HG02885 (cell line): ENCODE measurements at regions not wholly inside any gene's neighbourhood (a gene's known extent, or its start where the extent isn't known, plus 50 kb on each side); places are given as distances from the start of the nearest gene placed in this dataset.
"Not testable (repeated sequence)": the region's sequence is repeated elsewhere in the genome, so short reads cannot be mapped to it uniquely, and the experiment has no call there.

Experiments
- ATAC-seq: cut with Tn5 transposase; IDR thresholded peaks from one replicate; pipeline ENCODE4 v1.9.1; 2021; ENCODE audit warnings: mild to moderate bottlenecking; ENCODE audit not compliant: unreplicated experiment, poor library complexity

DNA sequence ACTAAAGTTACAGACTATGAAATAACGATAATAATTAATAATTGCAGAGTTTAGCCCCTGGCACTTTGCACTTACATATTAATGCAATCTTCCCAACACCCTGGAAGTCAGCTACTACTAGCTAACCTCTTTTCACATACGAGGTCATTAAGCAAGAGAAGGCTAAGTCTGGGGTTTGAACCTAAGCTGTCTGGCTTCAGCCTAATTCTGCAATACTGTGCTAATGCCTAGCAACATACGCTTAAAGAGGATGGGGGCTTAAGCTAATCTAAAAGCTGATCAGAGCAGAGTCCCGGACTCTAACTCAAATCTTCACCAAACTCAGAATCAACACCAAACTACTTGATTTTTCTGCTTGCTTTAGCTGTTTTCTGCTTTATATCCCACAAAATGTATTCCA is 168.7 kb upstream of the GNAI1 start:
- ATAC-seq, result no peak

DNA sequence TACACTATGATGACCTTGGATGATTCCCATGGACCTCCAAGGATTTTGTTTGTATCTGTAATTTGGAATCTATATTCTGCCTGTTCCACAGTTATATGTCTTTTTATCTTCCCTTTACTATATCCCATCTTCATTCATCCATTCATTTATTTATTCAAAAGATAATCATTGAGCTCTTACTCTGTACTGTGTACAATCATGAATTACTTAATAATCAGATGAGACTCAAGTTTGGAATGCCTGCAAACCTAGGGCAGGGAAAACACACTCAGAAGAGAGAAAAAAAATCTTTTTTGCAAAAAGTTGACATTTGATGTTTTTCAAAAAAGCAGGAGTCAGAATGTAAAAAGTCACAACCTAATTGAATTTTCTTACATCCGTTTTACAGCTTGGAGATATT is 170.2 kb upstream of the GNAI1 start:
- ATAC-seq, result no peak

DNA sequence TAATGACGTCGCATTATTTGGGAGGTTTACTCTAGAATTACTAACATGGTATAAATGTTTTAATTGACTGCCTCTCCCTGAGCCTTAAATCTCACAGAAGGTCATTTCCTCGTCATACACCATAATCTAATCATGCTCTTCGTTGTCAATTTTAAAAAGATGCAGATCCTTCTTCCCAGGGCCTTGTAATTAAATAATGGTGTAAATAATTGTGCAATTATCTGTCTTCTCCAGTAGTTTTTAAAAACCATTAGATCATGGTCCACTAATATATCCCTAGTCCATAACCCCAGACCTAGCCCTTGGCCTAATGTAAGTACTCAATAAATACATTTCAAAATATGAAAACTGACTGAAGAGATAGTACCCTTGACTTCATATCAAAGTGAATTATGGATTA is 181.5 kb upstream of the GNAI1 start:
- no peak for ATAC-seq

DNA sequence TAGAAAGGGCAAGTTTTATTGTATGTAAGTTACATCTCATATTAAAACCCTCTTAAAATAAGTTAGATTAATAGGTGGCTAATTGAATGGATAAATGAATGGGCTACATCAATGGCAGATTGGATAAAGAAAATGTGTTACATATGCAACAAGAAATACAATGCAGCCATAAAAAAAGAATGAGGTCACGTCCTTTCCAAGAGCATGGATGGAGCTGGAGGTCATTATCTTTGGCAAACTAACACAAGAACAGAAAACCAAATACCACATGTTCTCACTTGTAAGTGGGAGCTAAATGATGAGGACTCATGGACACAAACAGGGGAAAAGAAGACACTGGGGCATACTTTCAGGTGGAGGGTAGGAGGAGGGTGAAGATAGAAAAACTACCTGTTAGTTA is 182.2 kb upstream of the GNAI1 start:
- ATAC-seq, result no peak

DNA sequence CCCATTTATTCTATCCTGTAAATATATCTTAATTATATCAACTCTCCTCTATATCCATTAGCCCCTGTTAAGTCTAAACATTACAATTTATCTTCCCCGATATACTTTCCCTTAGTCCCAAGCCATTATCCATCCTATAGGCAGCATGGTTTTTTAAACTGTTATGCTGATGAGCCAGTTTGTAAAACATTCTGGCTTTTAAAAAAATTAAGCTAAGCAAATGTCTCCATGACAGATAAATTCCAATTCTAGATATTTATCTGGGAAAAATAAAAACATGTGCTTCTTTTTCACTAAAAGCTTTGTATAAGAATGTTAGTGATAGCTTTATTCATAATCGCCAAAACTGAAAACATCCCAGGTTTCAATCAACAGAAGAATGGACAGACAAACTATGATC is 183.2 kb upstream of the GNAI1 start:
- ATAC-seq, result no peak

DNA sequence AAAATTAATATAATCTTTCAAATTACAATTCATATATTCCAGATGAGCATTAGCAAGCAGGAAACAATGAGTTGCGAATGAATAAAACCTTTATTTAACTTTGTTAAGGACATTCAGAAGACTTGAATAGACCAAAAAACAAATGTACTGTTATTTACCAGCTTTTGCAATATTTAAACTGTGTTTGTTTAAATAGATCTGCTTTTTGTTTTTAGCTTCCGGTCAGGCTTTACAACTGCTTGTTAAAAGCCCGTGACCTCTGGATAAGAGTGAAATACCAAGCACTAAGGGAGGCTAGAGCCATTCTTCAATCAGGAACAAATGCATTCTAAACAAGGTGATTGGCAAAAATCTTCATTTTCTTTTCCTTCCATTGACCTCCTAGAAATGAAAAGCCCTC is 184.9 kb upstream of the GNAI1 start:
- no peak for ATAC-seq

DNA sequence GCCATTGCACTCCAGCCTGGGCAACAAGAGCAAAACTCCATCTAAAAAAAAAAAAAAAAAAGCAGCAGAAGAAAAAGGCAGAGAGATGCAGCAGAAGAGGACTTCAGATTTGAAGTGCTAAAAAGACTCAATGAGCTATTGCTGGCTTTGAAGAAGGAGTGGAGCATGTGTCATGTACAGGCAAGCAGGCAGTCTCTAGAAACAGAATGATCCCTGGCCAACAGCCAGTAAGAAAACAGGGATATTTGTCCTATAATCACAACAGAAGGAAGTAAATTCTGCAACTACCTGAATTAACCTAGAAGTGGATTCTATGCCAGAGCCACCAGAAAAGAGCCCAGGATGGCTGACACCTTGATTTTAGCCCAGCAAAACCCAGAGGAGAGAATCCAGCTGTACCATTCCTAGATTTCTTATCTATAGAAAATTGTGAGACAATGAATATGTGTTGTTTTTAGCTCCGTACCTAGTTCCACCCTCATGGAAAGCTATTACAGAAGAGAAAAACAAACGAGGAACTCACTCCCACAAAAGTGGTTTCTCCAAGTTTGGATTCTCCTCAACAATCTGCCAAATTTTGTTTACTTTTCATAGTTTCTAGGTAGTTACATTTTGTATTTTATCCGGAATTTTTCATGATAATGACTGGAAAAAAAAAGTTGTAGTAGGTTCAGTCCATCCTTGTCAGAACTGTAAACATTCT is 198.2 kb upstream of the GNAI1 start:
- ATAC-seq, result no peak

DNA sequence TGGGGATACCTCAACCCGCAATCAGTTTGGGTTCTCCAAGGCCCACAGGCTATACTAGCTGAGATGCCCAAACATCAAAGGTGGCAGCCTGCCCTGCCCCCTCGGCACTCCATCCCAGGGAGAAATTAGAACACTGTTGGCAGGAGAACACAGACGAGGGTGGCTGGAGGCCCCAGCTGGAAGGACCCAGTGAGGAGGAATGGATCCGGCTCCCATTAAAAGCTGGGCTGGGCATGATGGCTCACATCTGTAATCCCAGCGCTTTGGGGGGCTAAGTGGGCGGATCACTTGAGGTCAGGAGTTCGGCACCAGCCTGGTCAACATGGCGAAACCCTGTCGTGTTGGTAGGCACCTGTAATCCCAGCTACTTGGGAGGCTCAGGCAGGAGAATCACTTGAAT is 199.9 kb upstream of the GNAI1 start:
- ATAC-seq, result no peak

DNA sequence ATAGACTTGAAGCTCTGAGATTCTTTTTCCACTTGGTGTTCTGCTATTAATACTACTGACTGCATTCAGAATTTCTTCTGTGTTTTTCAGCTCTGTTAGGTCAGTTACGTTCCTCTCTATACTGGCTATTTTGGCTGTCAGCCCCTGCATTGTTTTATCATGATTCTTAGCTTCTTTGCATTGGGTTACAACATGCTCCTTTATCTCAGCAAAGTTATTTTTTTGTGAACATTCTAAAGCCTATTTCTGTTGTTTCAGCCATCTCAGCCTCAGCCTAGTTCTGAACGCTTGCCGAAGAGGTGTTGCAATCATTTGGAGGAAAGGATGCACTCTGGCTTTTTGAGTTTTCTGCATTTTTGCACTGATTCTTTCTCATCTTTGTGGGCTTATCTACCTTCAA is 201.5 kb upstream of the GNAI1 start:
- no peak for ATAC-seq

DNA sequence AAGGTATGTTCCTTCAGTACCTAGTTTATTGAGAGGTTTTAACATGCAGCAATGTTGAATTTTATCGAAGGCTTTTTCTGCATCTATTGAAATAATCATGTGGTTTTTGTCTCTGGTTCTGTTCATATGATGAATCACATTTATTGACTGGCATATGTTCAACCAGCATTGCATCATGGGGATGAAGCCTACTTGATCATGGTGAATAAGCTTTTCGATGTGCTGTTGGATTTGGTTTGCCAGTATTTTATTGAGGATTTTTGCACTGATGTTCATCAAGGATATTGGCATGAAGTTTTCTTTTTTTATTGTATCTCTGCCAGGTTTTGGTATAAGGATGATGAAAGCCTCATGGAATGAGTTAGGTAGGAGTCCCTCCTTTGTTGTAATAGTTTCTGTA is 204.0 kb upstream of the GNAI1 start:
- no peak for ATAC-seq

DNA sequence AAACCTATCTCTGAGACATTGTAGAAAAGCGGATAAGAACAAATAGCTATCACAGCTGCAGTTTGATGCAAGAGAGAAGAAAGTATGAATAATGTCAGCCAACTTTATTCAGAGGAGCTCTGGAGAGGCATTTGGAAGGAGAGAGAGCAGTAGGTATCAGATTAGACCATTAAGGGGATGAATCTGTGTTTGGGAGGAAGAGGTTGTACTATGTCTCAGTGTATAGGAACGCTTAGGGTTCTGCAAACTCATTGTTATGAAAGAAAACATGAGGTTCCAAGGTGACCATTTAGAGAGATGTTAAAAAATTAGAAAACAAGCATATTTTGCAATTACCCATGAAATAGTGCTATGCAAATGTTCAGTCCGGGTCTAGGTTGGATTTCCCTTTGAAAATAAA is 207.5 kb upstream of the GNAI1 start:
- ATAC-seq, result no peak

DNA sequence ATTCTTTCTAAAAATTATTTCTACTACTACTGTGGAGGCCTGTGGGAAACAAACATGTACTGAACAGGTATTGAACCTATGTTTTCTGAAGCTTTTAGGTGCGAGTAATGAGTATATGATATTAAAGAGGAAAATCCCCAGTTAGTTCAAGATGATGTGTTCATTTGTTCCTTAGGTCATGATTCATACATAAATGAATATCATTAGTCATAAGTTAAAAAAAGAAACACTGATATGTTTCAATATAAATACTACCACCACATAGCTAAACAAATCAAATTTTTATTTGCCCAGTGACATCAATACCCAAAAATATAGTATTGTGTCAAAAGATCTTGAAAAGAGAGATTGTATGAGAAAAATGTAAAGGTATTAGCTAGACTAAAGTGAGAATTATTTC is 210.7 kb upstream of the GNAI1 start:
- ATAC-seq, result no peak

DNA sequence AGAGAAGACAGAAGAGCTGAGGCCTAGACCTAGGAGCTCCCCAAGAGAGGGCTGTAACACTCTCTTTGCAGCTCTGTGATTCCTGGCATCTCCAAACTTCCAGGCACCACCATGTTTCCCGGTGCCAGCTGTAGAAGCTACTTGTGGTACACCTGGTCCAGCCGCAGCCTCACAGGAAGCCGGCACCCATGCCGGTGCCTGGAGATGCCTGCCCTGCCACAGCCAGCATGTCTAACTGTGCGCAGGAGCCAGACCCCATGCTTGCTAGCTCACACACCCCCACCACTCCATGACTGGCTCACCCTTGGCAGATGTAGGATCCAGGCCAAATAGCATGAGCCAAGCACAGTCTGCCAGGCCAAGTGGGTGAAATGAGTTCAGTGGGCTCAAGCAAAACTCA is 211.7 kb upstream of the GNAI1 start:
- ATAC-seq, result no peak

DNA sequence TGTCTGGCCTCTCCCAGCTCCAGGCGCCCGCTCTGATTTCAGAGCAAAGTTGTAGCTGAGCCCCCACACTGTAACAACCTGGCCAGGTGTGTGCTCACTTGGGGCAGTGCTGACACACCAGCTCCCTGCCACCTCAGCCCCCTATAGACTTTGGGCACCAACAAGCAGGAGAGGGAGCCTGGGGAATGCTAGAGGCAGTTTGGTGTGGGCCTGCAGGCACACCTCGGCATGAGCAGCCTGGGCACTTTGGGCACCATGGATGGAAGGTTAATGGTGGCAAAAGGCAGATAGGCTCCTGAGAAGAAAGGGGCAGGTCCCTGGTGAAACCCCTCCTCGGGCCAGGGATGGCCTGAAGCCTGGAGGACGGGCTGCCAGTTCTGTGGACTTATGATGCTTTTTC is 212.7 kb upstream of the GNAI1 start:
- no peak for ATAC-seq

DNA sequence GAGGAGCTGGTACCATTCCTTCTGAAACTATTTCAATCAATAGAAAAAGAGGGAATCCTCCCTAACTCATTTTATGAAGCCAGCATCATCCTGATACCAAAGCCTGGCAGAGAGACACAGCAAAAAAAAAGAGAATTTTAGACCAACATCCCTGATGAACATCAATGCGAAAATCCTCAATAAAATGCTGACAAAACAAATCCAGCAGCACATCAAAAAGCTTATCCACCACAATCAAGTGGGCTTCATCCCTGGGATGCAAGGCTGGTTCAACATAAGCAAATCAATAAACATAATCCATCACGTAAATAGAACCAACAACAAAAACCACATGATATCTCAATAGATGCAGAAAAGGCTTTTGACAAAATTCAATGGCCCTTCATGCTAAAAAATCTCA is 216.0 kb upstream of the GNAI1 start:
- not testable (repeated sequence) for ATAC-seq

DNA sequence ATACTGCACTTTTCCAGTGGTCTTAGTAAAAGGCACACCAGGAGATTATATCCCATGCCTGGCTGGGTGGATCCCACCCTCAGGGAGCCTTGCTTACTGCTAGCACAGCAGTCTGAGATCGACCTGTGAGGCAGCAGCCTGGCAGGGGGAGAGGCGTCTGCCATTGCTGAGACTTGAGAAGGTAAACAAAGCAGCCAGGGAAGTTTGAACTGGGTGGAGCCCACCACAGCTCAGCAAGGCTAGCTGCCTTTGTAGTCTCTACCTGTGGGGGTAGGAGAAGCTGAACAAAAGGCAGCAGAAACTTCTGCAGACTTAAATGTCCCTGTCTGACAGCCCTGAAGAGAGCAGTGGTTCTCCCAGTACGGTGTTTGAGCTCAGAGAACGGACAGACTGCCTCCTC is 219.3 kb upstream of the GNAI1 start:
- not testable (repeated sequence) for ATAC-seq

DNA sequence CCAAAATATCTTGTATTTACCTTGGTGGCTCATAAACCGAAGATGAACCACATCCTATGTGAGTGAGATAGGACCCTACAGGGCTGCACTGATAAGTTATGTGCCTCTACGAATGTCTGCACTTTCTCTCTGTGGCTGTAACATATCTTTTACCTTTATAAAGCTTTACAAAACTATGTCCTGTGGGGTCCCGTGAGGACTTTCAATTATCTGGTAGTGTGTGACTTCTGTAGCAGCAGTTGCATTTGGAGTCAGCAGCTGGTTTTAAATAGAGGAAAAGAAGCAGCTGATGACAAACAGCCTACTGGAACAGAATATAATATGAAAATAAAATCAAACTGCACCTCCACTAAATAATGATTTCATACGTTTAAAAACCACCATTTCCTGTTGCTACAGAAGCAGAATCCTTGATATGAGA is 222.4 kb upstream of the GNAI1 start:
- ATAC-seq, result no peak

DNA sequence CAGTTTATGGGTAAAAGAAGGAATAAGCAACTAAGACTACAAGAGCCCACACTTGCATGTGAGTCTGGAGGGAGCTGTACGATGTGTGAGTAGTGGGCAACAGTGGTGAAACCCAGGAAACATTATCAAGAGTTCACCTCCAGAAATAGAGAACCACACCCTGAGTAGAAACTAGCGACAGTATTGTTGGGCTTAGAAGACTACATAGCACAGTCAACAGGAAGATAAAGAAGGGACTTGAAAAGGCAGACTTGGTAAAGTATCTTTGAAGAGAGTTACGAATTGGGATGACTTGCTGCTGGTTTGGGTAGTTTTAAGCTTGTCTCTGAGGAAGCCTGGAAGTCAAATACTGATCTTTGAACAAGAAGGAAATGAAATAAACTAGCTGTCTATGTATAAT is 223.2 kb upstream of the GNAI1 start:
- no peak for ATAC-seq

DNA sequence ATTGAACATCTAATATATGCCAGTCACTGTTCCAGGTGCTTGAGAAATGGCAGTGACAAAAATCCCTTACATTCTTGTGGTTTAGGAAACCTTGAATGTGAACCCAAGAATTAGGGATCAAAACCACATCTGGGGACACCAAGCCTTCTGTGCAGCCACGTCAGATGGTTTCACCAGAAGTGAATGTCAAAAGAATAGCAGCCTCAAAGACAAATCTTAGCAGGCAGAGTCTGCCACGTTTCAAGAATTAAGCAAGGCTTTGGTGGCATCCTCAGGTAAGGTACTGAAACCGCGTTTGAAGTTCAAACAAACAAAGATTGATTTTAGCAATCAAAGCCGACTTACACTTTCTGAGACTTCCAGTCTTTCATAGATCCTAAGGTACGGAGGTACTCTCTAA is 225.5 kb upstream of the GNAI1 start:
- no peak for ATAC-seq

DNA sequence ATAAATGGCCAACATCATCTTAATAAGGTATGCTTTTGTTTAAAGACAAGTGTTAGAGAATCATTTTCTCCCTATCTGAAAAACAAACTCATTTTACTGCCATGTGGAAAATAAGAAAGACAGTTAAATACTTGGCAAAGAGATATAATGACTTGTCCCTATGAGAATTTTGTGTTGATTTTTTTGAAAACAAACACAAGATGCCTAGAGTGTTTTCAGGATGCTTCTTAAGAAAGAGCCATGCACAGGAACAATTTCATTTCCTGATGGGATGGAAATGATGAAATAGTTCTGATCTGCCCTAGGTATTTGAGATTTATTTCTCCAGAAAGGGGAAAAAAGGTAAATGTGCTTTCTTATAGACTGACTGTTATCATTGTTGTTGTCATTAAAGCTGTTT is 237.5 kb upstream of the GNAI1 start:
- no peak for ATAC-seq

DNA sequence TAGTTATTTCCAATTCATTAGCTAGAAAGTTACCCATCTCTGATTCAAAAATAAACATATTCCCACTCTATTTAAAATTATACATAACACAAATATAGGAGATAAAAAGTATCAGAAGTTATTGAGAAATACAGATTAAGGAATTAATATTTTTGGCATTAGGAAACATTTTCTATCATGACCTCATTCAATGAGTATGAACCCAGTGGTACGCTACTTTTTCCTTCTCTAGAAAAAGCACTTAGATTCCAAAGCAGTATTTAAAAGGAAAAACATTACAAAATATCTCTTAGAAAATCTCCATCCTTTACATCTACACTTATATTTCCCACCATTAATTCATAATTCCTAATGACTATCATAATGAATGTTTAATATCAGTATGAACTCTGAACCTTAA is 240.6 kb upstream of the GNAI1 start:
- ATAC-seq, result no peak

DNA sequence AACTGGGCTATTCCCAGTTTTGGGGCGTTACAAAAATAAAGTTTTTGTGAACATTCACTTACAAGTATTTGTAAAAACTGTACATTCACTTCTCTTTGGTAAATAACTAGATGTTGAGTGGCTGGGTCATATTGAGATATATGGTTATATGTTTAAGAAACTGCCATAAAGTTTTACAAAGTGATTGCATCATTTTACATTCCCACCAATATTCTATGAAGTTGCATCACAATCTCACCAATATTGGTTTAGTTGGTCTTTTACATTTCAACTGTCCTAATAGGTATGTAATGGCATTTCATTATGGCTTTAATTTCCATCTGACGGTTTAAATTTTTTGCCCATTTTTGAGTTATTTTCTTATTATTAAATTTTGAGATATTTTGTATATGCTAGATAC is 251.7 kb upstream of the GNAI1 start:
- no peak for ATAC-seq

DNA sequence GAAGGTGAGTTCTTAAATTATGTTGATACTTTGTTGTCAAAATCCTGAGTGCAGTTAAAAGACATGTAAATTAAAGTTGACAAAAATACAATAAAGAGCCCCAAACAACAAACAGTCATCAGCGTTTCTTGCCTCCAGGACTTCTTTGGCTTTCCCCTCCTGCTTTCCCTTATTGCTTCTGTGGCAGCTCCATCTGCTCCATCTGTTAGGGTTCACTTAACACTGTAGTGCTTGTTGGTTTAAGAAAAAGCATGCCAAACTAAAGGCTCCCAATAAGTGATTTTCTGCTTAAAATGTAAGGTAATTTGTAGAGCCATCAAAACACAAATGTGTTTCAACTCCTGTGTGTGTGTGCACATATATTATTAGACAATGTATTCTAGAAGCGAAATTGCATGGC is 254.3 kb upstream of the GNAI1 start:
- no peak for ATAC-seq
